ENCODE measurements at regions not wholly inside any gene's neighbourhood (a gene's known extent, or its start where the extent isn't known, plus 50 kb on each side); places are given as distances from the start of the nearest gene placed in this dataset.

DNA sequence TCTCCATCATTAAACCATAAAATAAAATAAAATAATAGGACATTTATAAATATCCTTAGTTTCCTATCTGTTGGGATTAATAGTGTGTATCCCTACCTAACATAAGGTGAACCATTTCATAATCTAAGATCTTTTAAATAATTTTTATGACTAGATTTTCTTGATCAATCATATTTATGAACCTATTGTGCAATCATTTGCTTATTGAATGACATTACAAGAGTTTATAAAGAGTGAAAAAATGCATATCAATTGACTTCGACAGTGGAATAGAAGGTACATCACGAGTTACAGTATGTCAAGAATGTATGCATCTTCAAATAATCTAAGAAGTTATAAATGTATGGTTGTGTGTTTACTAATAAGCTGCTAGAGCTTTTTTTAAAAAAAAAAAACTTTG lies 1554.8 kb upstream of the TMEFF2 start:
- no peak overlapping the region for H3K4me2 ChIP-seq (replicated peaks; ENCODE audit: extremely low read depth, low read length, poor library complexity, severe bottlenecking)
- no peaks in the 10 kb centered on the region for H3K9me3 ChIP-seq (replicated peaks in 1 of 2; ENCODE audit: control insufficient read depth in 1 of 2, insufficient read depth in 1 of 2, low read length in 2 of 2)
- no peaks in the 10 kb centered on the region for H3K36me3 ChIP-seq (replicated peaks in 1 of 2; ENCODE audit: control insufficient read depth in 1 of 2, insufficient read depth in 2 of 2, low read length in 2 of 2)
- Mint-ChIP-seq H3K4me1 (no peaks in the 10 kb centered on the region), H3K27me3 (ENCODE audit: low read depth in 3 of 3) (peaks cover 0 to 4% (median 0%) of the 10 kb centered on the region in 3 donors), H3K9me3 (peaks cover 0 to 3% (median 0%) of the 10 kb centered on the region in 7 donors), H3K36me3 (no peaks in the 10 kb centered on the region), H3K4me3 (no peak overlapping the region), H3K27ac (no peak overlapping the region)
- H4K20me1 ChIP-seq (ENCODE audit: insufficient read depth, low read length), result no peaks in the 10 kb centered on the region
- no peaks in the 10 kb centered on the region for H3K79me2 ChIP-seq (ENCODE audit: insufficient read depth, low read length)
- no peaks in the 10 kb centered on the region for H3K27me3 ChIP-seq (ENCODE audit: control insufficient read depth in 2 of 2, insufficient read depth in 2 of 2, low read length in 2 of 2)
- H2AFZ ChIP-seq (ENCODE audit: insufficient read depth, low read depth, low read length, poor library complexity, severe bottlenecking), result no peak overlapping the region
- H3K4me1 ChIP-seq (ENCODE audit: control insufficient read depth in 1 of 2, insufficient read depth in 2 of 2, low read length in 2 of 2), result no peaks in the 10 kb centered on the region
- H3K4me3 ChIP-seq (replicated peaks in 1 of 3; ENCODE audit: low read depth in 2 of 3, low read length in 3 of 3), result no peak overlapping the region
- no peak overlapping the region for H3K9ac ChIP-seq (ENCODE audit: insufficient read depth, low read length, poor library complexity, severe bottlenecking)
- no peak for DNase-seq
- intact Hi-C loops (cut with micrococcal nuclease), result no loop called here
- WGBS (ENCODE audit: insufficient coverage), result 100% methylated on average over 1 of the region's 2 CpGs
- H3K27ac ChIP-seq (ENCODE audit: low read depth in 1 of 2, low read length in 2 of 2), result no peak overlapping the region
- TF ChIP-seq CTCF (IDR thresholded peaks at IDR 0.05), result no peak

DNA sequence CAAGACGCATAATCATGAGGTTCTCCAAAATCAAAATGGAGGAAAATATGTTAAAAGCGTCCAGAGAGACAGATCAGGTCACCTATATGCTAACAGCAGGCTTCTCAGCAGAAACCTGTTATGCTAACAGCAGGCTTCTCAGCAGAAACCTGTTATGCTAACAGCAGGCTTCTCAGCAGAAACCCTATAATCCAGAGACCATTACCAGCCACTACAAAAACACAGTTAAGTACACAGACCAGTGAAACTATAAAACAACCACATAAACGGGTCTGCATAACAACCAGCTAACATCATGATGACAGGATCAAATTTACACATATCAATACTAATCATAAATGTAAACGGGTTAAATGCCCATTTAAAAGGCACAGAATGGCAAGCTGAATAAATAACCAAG lies 1548.4 kb upstream of the TMEFF2 start:
- Histone ChIP-seq H3K9me3 (replicated peaks in 1 of 2; ENCODE audit: control insufficient read depth in 1 of 2, insufficient read depth in 1 of 2, low read length in 2 of 2) (peaks cover 11 to 12% of the 10 kb centered on the region in 2 donors), H3K4me2 (replicated peaks; ENCODE audit: extremely low read depth, low read length, poor library complexity, severe bottlenecking) (no peak overlapping the region), H3K27ac (ENCODE audit: low read depth in 1 of 2, low read length in 2 of 2) (no peak overlapping the region), H3K36me3 (replicated peaks in 1 of 2; ENCODE audit: control insufficient read depth in 1 of 2, insufficient read depth in 2 of 2, low read length in 2 of 2) (no peaks in the 10 kb centered on the region), H4K20me1 (ENCODE audit: insufficient read depth, low read length) (no peaks in the 10 kb centered on the region), H3K79me2 (ENCODE audit: insufficient read depth, low read length) (no peaks in the 10 kb centered on the region), H2AFZ (ENCODE audit: insufficient read depth, low read depth, low read length, poor library complexity, severe bottlenecking) (no peak overlapping the region), H3K4me1 (ENCODE audit: control insufficient read depth in 1 of 2, insufficient read depth in 2 of 2, low read length in 2 of 2) (no peaks in the 10 kb centered on the region), H3K27me3 (ENCODE audit: control insufficient read depth in 2 of 2, insufficient read depth in 2 of 2, low read length in 2 of 2) (no peaks in the 10 kb centered on the region), H3K9ac (ENCODE audit: insufficient read depth, low read length, poor library complexity, severe bottlenecking) (no peak overlapping the region), H3K4me3 (replicated peaks in 1 of 3; ENCODE audit: low read depth in 2 of 3, low read length in 3 of 3) (no peak overlapping the region)
- Mint-ChIP-seq H3K27me3 (ENCODE audit: low read depth in 3 of 3) (no peaks in the 10 kb centered on the region), H3K36me3 (no peaks in the 10 kb centered on the region), H3K9me3 (peaks cover 3 to 21% (median 12%) of the 10 kb centered on the region in 7 donors), H3K27ac (no peak overlapping the region), H3K4me1 (no peaks in the 10 kb centered on the region), H3K4me3 (no peak overlapping the region)
- DNase-seq, result no peak
- no peak for TF ChIP-seq CTCF (IDR thresholded peaks at IDR 0.05)
- WGBS (ENCODE audit: insufficient coverage), result 83% methylated on average over 3 of the region's 4 CpGs
- intact Hi-C loops (cut with micrococcal nuclease), result no loop called here

Measured in CD14-positive monocyte (primary cell).